BJ (cell line): ENCODE measurements at regions not wholly inside any gene's neighbourhood (a gene's known extent, or its start where the extent isn't known, plus 50 kb on each side); places are given as distances from the start of the nearest gene placed in this dataset.

Experiments used
- CTCF ChIA-PET: fragments of 350-600 bp; formaldehyde crosslinking; extraction: SDS; loops from one replicate; lab custom pipeline; 2021; ENCODE audit warnings: antibody characterized with exemption, inconsistent platforms; lab: Yijun Ruan, JAX
- POLR2A ChIA-PET: fragments of 300-600 bp; sonication (Branson Sonifier 250); formaldehyde crosslinking; extraction: SDS; loops from one replicate; lab custom pipeline; 2021; ENCODE audit warnings: antibody characterized with exemption; lab: Charles Lee
- DNase-seq: peaks from one replicate; pipeline ENCODE4 v3.0.0-alpha.2; 2011; ENCODE audit warnings: low read depth
- H3K27me3 ChIP-seq: 2 replicates; pipeline ENCODE4 v1.6.0; 2011; ENCODE audit warnings: low read length; ENCODE audit not compliant: control insufficient read depth, insufficient read depth
- H3K36me3 ChIP-seq: 2 replicates; pipeline ENCODE4 v1.5.1; 2011; ENCODE audit warnings: low read length; ENCODE audit not compliant: control insufficient read depth, insufficient read depth
- H3K4me3 ChIP-seq: 2 replicates; pipeline ENCODE4 v1.5.1; 2011; ENCODE audit warnings: low read depth, mild to moderate bottlenecking, control low read depth, low read length
- TF ChIP-seq, protein P1 (sequence below): IDR thresholded peaks from 2 replicates; pipeline ENCODE4 v1.5.1; 2011; ENCODE audit warnings: low read depth, mild to moderate bottlenecking, control low read depth, inconsistent platforms, low read length, moderate library complexity; ENCODE audit not compliant: insufficient read depth

DNA sequence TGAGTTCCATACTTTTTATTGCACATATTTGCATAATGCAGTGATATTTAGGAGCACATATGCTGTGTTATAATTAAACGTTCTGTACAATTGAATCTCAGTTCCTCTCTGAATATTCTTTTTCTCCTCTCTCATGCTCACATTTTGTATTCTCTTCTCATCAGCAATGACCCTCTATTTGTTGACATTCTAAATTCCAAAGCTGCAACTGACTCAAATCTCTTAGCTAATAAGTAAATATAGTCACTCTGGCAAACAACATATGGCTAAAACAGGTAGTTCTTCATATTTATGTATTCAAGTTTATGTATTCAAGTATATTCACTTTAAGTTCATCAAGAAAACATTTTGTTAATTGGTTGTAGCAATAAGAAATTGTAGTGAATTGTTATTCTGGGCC is 907.4 kb upstream of the VRK2 start:
- CTCF ChIA-PET: no interaction called here
- POLR2A ChIA-PET: no interaction called here
- no peaks in the 10 kb centered on the region for H3K27me3 ChIP-seq

DNA sequence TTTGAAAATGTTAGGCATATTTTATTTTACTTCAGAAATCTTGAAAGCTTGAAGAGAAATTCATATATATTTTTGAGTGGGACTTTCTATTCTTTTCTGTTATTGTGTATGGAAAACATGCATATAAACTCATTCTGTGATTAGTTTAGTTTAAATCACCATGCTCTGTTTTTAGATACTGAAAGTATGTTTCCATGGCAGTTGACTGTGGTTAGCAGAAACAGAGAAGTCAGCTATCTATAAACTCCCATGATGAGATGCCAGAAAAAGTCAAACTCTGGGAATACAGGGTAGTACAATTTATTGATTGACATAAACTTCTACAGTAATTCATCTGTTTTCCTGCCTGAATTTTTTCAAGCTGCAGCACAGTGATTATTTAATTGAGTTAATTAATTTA is 905.3 kb upstream of the VRK2 start:
- POLR2A ChIA-PET: no interaction called here
- no peaks in the 10 kb centered on the region for H3K36me3 ChIP-seq
- no peaks in the 10 kb centered on the region for H3K27me3 ChIP-seq
- H3K4me3 ChIP-seq: no peak overlapping the region
- TF ChIP-seq, protein P1, sequence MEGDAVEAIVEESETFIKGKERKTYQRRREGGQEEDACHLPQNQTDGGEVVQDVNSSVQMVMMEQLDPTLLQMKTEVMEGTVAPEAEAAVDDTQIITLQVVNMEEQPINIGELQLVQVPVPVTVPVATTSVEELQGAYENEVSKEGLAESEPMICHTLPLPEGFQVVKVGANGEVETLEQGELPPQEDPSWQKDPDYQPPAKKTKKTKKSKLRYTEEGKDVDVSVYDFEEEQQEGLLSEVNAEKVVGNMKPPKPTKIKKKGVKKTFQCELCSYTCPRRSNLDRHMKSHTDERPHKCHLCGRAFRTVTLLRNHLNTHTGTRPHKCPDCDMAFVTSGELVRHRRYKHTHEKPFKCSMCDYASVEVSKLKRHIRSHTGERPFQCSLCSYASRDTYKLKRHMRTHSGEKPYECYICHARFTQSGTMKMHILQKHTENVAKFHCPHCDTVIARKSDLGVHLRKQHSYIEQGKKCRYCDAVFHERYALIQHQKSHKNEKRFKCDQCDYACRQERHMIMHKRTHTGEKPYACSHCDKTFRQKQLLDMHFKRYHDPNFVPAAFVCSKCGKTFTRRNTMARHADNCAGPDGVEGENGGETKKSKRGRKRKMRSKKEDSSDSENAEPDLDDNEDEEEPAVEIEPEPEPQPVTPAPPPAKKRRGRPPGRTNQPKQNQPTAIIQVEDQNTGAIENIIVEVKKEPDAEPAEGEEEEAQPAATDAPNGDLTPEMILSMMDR: no peak
- no peak for DNase-seq
- CTCF ChIA-PET: no interaction called here

More for the DNA sequence above, 907.4 kb upstream of the VRK2 start:
- TF ChIP-seq, protein P1: no peak
- no peak for DNase-seq
- H3K4me3 ChIP-seq: no peak overlapping the region
- H3K36me3 ChIP-seq: no peaks in the 10 kb centered on the region

DNA sequence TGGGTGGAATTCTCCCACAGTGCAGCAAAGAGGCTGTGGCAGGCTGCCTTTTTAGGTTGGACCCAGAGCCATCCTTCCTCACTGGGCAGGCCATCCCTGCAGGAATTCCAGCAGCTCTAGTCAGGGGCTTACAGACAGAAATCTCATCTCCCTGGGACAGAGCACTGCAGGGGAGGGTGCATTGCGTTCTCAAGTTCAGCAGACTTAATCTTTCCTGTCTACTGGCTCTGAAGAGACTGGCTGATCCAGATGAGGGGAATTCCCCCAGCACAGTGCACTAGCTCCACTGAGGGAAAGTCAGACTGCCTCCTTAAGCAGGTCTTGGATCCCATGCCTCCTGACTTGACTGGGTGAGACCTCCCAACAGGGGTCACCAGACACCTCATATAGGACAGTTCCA is 899.7 kb upstream of the VRK2 start:
- Histone ChIP-seq H3K4me3 (no peak overlapping the region), H3K36me3 (no peaks in the 10 kb centered on the region), H3K27me3 (no peaks in the 10 kb centered on the region)
- no peak for DNase-seq
- CTCF ChIA-PET: no interaction called here
- TF ChIP-seq, protein P1: no peak
- POLR2A ChIA-PET: no interaction called here

DNA sequence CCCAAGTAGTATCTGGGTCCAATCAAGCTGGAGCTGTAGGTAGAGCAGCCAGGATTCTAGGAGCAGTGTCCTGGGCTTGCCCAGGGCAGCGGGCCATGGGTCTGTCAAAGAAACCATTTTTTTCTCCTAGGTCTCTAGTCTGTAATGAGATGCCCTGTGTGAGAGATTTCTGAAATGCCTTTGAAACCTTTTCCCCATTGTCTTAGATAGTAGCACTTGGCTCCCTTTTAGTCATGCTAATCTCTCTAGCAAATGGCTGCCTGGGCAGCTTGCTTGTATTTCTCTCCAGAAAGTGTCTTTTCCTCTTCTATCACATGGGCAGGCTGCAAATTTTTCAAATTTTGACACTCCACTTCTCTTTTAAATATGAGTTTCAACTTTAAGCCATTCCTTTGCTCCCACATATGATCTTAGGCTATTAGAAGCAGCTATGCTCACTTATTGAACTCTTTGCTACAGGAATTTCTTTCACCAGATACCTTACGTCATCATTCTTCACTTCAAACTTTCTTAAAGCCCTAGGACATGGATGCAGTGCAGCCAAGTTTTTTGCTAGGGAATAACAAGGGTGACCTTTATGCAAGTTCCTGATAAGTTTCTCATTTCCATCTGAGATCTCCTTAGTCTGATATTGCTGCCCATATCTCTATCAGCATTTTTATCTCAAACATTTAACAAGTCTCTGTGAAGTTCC is 890.2 kb upstream of the VRK2 start:
- TF ChIP-seq, protein P1: no peak
- no peaks in the 10 kb centered on the region for H3K27me3 ChIP-seq
- ChIA-PET POLR2A (no interaction called here), CTCF (no interaction called here)
- H3K4me3 ChIP-seq: no peak overlapping the region
- no peak for DNase-seq
- no peaks in the 10 kb centered on the region for H3K36me3 ChIP-seq

DNA sequence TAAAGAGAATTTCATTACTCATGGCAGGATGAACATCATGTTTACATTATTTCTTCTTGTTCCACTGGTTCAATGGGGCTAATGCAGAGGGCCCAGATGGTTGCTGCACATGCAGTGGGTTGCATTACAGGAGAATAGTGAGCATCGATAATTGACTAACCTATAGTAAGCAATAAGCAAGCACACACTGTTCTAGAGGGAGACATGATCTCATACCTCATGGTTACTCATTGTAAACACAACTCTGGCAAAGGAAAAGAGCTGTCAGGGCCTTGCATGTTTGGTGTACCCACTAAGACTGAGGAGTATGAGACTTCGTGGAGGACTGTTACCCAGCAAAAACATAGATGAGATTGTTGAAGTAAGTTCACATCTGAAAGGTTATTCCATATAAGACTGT is 885.6 kb upstream of the VRK2 start:
- TF ChIP-seq, protein P1: no peak
- Histone ChIP-seq H3K27me3 (no peaks in the 10 kb centered on the region), H3K36me3 (no peaks in the 10 kb centered on the region), H3K4me3 (no peak overlapping the region)
- POLR2A ChIA-PET: no interaction called here
- CTCF ChIA-PET: no interaction called here
- DNase-seq: no peak
